Mesothelial cell of epicardium (in vitro differentiated cells): ENCODE measurements at regions not wholly inside any gene's neighbourhood (a gene's known extent, or its start where the extent isn't known, plus 50 kb on each side); places are given as distances from the start of the nearest gene placed in this dataset.
A peak's percentile ranks its signal among the peaks of the same experiment; 100 is the strongest.

Experiments used
- DNase-seq, 2 experiments: peaks; one replicate each; pipeline ENCODE4 v3.0.0; 2021; ENCODE audit warnings: low spot score in 2 of 2; ENCODE audit not compliant: unreplicated experiment in 2 of 2
- H3K27ac Mint-ChIP-seq: 2 replicates; pipeline ENCODE4 v1.8.0; 2021; ENCODE audit warnings: mixed read lengths
- H3K27me3 Mint-ChIP-seq: 2 replicates; pipeline ENCODE4 v1.8.0; 2021; ENCODE audit warnings: low read depth, mixed read lengths
- H3K36me3 Mint-ChIP-seq: 2 replicates; pipeline ENCODE4 v1.8.0; 2021; ENCODE audit warnings: mixed read lengths
- H3K4me1 Mint-ChIP-seq: 2 replicates; pipeline ENCODE4 v1.8.0; 2021; ENCODE audit warnings: mixed read lengths
- H3K4me3 Mint-ChIP-seq: 2 replicates; pipeline ENCODE4 v1.8.0; 2021; ENCODE audit warnings: mild to moderate bottlenecking, moderate library complexity, mixed read lengths
- H3K9me3 Mint-ChIP-seq: 2 replicates; pipeline ENCODE4 v1.8.0; 2021; ENCODE audit warnings: mixed read lengths
- CTCF ChIP-seq: fragments of 200-600 bp; sonication (generic); IDR thresholded peaks from one replicate; pipeline ENCODE4 v1.5.0; 2021; ENCODE audit warnings: antibody characterized with exemption; ENCODE audit not compliant: unreplicated experiment

GRCh38 chr4:112807083-112807482 lies 170.1 kb downstream of the LARP7 start:
- Mint-ChIP-seq H3K27ac (no peak overlapping the region), H3K27me3 (no peaks in the 10 kb centered on the region), H3K36me3 (no peaks in the 10 kb centered on the region), H3K9me3 (no peaks in the 10 kb centered on the region), H3K4me1 (peaks cover 2% of the 10 kb centered on the region), H3K4me3 (no peak overlapping the region)
- TF ChIP-seq CTCF = no peak
- DNase-seq = no peak

GRCh38 chr4:112808001-112808400 lies 171.1 kb downstream of the LARP7 start:
- Mint-ChIP-seq H3K36me3 (no peaks in the 10 kb centered on the region), H3K27ac (no peak overlapping the region), H3K9me3 (no peaks in the 10 kb centered on the region), H3K27me3 (no peaks in the 10 kb centered on the region), H3K4me1 (peaks cover 2% of the 10 kb centered on the region), H3K4me3 (no peak overlapping the region)
- DNase-seq = no peak
- no peak for TF ChIP-seq CTCF

GRCh38 chr4:112813790-112814189 lies 176.8 kb downstream of the LARP7 start:
- H3K4me1 Mint-ChIP-seq = peaks cover 10% of the 10 kb centered on the region
- no peaks in the 10 kb centered on the region for H3K27me3 Mint-ChIP-seq
- no peak overlapping the region for H3K4me3 Mint-ChIP-seq
- H3K27ac Mint-ChIP-seq = no peak overlapping the region
- no peaks in the 10 kb centered on the region for H3K9me3 Mint-ChIP-seq
- no peak for DNase-seq
- H3K36me3 Mint-ChIP-seq = no peaks in the 10 kb centered on the region
- TF ChIP-seq CTCF = no peak

DNA sequence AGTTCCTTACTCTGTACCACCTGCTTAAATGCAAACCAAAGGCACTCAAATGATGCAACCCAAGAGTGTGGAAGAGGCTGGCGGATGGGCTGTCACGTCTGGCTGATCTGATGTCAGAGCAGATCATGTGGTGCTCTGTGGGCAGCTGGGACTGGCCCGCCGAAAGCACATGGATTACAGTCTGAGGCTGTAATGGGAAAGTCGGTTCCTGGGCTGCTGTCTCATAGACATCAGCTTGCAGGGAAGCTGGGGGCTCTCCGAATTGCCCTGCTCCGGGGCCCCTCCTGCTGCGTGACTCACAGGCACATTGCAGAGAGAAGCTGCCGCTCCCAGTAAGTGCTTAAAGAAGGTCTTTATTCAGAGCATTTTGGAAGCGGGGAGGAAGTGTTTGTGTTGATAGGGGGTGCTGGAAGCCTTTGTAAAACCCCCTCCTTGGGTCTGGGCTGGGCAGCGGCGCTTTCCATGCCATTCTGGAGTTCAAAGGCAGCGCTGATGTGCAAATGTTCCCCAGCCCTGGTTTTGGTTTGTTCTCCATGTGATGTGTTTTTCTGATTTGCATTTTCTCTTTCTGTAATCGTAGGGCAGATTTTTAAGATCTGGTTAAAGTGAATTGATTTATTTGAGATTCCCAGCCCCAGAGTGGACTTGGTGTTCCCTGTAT lies 181.1 kb downstream of the LARP7 start:
- H3K27ac Mint-ChIP-seq = peak overlapping the region; percentile 43
- peaks cover 16% of the 10 kb centered on the region for H3K4me1 Mint-ChIP-seq
- H3K36me3 Mint-ChIP-seq = no peaks in the 10 kb centered on the region
- no peaks in the 10 kb centered on the region for H3K27me3 Mint-ChIP-seq
- DNase-seq = peak in 1 of 2 experiments; percentile 58
- peak overlapping the region; percentile 77 for H3K4me3 Mint-ChIP-seq
- no peaks in the 10 kb centered on the region for H3K9me3 Mint-ChIP-seq
- no peak for TF ChIP-seq CTCF

GRCh38 chr4:112818594-112818965 lies 181.6 kb downstream of the LARP7 start:
- H3K27ac Mint-ChIP-seq = peak overlapping the region; percentile 43
- H3K4me3 Mint-ChIP-seq = peak overlapping the region; percentile 77
- H3K9me3 Mint-ChIP-seq = no peaks in the 10 kb centered on the region
- no peak for TF ChIP-seq CTCF
- H3K36me3 Mint-ChIP-seq = no peaks in the 10 kb centered on the region
- H3K27me3 Mint-ChIP-seq = no peaks in the 10 kb centered on the region
- DNase-seq = no peak
- H3K4me1 Mint-ChIP-seq = peaks cover 16% of the 10 kb centered on the region

DNA sequence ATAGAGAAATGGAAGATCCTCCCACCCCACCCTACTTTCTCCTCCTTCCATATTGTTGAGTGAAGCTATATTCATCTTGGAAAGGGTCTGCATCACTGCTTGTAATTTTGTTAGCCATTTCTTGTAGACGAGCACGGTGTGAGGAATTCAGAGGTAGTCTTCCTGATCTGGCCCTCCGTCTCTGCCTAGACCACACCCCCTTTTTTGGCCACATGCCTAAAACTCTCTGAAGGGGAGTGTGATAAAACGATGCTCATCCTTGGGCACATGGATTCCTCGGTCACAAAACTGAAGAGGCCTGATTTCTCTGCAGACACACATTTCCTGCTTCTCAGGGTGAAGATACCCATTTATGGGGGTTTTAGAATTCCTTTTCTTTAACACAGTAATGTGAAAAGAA lies 182.8 kb downstream of the LARP7 start:
- H3K36me3 Mint-ChIP-seq = no peaks in the 10 kb centered on the region
- H3K4me1 Mint-ChIP-seq = peaks cover 16% of the 10 kb centered on the region
- no peaks in the 10 kb centered on the region for H3K9me3 Mint-ChIP-seq
- TF ChIP-seq CTCF = no peak
- no peak overlapping the region for H3K27ac Mint-ChIP-seq
- H3K4me3 Mint-ChIP-seq = no peak overlapping the region
- DNase-seq = no peak
- H3K27me3 Mint-ChIP-seq = no peaks in the 10 kb centered on the region
